MV-4-11 (cell line): ENCODE measurements at regions not wholly inside any gene's neighbourhood (a gene's known extent, or its start where the extent isn't known, plus 50 kb on each side); places are given as distances from the start of the nearest gene placed in this dataset.
"Not testable (repeated sequence)": the region's sequence is repeated elsewhere in the genome, so short reads cannot be mapped to it uniquely, and the experiment has no call there.

ENCODE experiments used
- DNase-seq: peaks from one replicate; lab custom pipeline; 2025; lab: John Stamatoyannopoulos, UW

DNA sequence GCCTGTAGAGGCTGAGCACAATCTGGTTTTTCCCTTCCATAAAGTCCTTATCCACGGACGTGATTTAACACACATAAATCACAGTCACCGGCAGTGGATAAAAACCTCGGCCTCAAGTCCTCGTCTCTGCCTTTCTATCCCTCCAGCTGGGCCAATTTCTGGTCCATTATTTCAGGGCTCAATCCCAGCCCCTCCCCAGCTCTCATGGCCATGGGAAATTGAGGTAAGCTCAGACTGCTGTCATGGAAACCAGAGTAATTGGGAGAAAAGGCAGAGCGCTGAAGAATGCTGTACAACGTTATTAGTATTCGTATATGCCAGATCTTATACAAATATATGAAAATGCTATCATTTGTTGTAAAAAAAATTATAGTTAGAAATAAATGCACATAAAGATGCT is 86.2 kb upstream of the USP29 start:
- DNase-seq: no peak

- no peak for DNase-seq
These were observed 85.2 kb upstream of the USP29 start for GRCh38 chr19:57034544-57034943.

- DNase-seq: not testable (repeated sequence)
These were observed 84.0 kb upstream of the USP29 start for GRCh38 chr19:57035740-57036139.

- DNase-seq: no peak
These were observed 82.2 kb upstream of the USP29 start for GRCh38 chr19:57037556-57037955.

- DNase-seq: no peak
These were observed 72.0 kb upstream of the USP29 start for GRCh38 chr19:57047743-57048142.

- no peak for DNase-seq
These were observed 68.9 kb upstream of the USP29 start for GRCh38 chr19:57050863-57051262.

- no peak for DNase-seq
These were observed 67.7 kb upstream of the USP29 start for GRCh38 chr19:57052081-57052480.

- DNase-seq: no peak
These were observed 66.4 kb upstream of the USP29 start for GRCh38 chr19:57053401-57053800.

- DNase-seq: no peak
These were observed 63.8 kb upstream of the USP29 start for GRCh38 chr19:57055956-57056355.

DNA sequence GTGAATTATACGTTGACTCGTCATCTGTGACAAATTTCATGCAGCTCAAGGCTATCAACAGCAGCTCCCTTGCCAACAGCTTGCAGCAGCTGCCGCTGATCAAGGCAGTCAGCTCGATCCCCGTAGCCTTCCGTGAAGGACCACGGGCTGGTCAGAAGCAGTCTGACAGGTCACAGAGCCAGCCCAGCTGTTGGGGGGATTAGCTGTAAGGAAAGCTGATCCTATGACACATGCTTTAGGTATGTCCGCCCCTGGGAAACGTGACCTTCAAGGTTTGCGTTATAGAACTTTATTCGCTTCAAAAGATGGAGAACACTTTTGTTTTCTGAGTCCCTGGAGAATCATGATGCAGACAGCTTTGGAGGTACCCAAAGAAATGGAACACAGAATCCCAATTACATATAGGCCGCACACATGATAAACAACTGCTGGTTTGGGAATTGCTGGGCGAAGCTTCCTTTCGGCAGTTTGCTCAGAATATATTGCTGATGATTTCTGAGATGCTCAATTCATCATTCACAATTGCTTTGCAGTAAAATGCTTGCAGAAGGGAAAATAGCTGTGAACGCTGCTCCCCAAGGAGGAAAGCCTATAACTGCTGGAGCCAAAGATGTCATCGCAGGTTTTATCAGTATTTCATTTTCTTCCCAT is 62.6 kb upstream of the USP29 start:
- DNase-seq: no peak

- DNase-seq: no peak
These were observed 60.9 kb upstream of the USP29 start for GRCh38 chr19:57058871-57059270.

- DNase-seq: no peak
These were observed 56.7 kb upstream of the USP29 start for GRCh38 chr19:57063070-57063469.

DNA sequence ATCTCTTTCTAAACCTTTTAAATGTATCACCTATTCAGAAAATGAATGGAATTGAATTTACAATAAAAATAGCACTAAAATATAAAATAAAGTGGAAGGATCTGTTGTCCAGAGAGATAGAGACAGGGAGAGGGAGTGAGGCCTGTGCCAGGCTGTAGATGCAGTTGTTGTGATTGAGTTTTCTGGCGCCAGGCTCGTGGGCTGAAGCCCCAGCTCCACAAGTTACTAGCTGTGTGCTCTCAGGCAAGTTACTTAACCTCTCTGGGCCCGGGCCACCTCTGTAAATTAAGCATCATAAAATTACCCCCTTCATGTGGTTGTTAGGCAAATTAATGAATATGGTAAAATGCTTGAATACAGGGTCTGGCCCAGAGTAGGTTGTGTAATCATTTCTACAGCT is 52.3 kb upstream of the USP29 start:
- no peak for DNase-seq

- no peak for DNase-seq
These were observed 51.5 kb upstream of the USP29 start for GRCh38 chr19:57068311-57068710.

DNA sequence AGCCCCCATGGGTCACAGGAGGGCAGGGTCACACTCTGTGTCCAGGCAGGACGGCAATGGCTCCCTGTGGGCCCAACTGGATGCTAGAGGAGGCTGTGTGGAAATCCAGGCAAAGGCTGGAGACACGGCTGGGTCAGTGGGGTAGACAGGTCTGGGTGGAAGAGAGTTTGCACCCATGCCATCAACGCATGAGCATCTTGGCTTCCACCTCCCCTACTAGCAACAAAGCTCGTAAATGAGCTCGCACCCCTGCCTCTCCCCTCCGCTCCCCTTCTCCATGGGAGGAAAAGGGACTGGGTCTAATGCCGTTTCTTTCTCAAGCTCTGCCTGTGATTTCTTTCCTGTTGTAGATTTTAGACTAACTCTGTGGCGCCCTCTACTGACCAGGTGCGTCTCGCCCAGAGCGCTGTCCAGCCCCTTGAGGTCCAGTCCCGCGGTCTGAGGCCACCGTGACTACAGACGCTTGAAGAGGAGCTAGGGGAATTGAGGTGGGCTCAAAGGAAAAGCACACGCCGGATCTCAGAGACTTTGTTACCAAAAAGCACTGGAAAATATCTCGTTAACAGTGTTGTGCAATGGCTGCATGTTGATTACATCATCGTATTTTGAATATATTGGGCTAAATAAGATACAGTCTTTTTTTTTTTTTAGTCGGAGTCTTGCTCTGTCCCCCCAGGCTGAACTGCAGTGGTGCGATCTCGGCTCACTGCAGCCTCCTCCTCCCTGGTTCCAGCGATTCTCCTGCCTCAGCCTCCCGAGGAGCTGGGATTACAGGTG is 50.7 kb upstream of the USP29 start:
- DNase-seq: no peak
